Liver (tissue), 8 donors: ENCODE measurements at regions not wholly inside any gene's neighbourhood (a gene's known extent, or its start where the extent isn't known, plus 50 kb on each side); places are given as distances from the start of the nearest gene placed in this dataset.

ENCODE experiments used
- DNase-seq: peaks from one replicate; pipeline ENCODE4 v3.0.0-alpha.2; 2017; ENCODE audit warnings: low spot score
- H3K27ac ChIP-seq, 2 donors: one replicate each; pipeline ENCODE4 v1.7.0; 2013; ENCODE audit warnings: inconsistent platforms in 2 of 2, low read length in 2 of 2, control low read depth in 1 of 2, low read depth in 1 of 2, mild to moderate bottlenecking in 1 of 2
- H3K27me3 ChIP-seq, 4 donors: one replicate each; pipeline versions ENCODE4 v1.6.1 to v1.7.0; 2013; ENCODE audit warnings: low read length in 3 of 4, inconsistent platforms in 1 of 4, mild to moderate bottlenecking in 1 of 4, moderate library complexity in 1 of 4; ENCODE audit not compliant: control insufficient read depth in 4 of 4, insufficient read depth in 4 of 4
- H3K36me3 ChIP-seq, 4 donors: one replicate each; pipeline versions ENCODE4 v1.6.1 to v1.7.0; 2013; ENCODE audit warnings: low read length in 3 of 4, mild to moderate bottlenecking in 3 of 4, low read depth in 1 of 4, moderate library complexity in 1 of 4; ENCODE audit not compliant: control insufficient read depth in 4 of 4, insufficient read depth in 3 of 4
- H3K4me1 ChIP-seq, 4 donors: one replicate each; pipeline versions ENCODE4 v1.6.1 to v1.7.0; 2013; ENCODE audit warnings: low read length in 3 of 4, mild to moderate bottlenecking in 3 of 4, moderate library complexity in 1 of 4; ENCODE audit not compliant: control insufficient read depth in 4 of 4, insufficient read depth in 4 of 4
- H3K4me3 ChIP-seq, 3 donors: one replicate each; pipeline versions ENCODE4 v1.6.1 to v1.7.0; 2013; ENCODE audit warnings: low read length in 3 of 3, control low read depth in 1 of 3, low read depth in 1 of 3, mild to moderate bottlenecking in 1 of 3
- H3K9ac ChIP-seq, 2 donors: one replicate each; pipeline ENCODE4 v1.7.0; 2013; ENCODE audit warnings: low read length in 2 of 2, mild to moderate bottlenecking in 2 of 2, moderate library complexity in 2 of 2, control low read depth in 1 of 2, low read depth in 1 of 2
- H3K9me3 ChIP-seq, 4 donors: one replicate each; pipeline versions ENCODE4 v1.6.1 to v1.7.0; 2013; ENCODE audit warnings: low read length in 3 of 4; ENCODE audit not compliant: control insufficient read depth in 4 of 4
- CTCF ChIP-seq: fragments of 150-350 bp; IDR thresholded peaks from 2 replicates; pipeline ENCODE4 v1.5.1; 2017; ENCODE audit warnings: improper control_type of control experiment, low read depth, low read length; ENCODE audit not compliant: missing input control
- EGR1 ChIP-seq, 2 donors: IDR thresholded peaks; 2 replicates each; pipeline ENCODE4 v1.6.1; 2016 to 2018; ENCODE audit warnings: antibody characterized with exemption in 2 of 2, low read depth in 2 of 2
- FOXA1 ChIP-seq: IDR thresholded peaks from 2 replicates; pipeline ENCODE4 v1.6.1; 2016; ENCODE audit warnings: antibody characterized with exemption
- FOXA2 ChIP-seq: IDR thresholded peaks from 2 replicates; pipeline ENCODE4 v1.6.1; 2016; ENCODE audit warnings: antibody characterized with exemption
- HNF4A ChIP-seq, 2 donors: conservative IDR thresholded peaks; 2 replicates each; pipeline ENCODE4 v1.6.1; 2016; ENCODE audit warnings: antibody characterized with exemption in 2 of 2, mild to moderate bottlenecking in 2 of 2
- JUND ChIP-seq, 2 donors: IDR thresholded peaks; 2 replicates each; pipeline ENCODE4 v1.6.1; 2016; ENCODE audit warnings: antibody characterized with exemption in 2 of 2
- MAX ChIP-seq: IDR thresholded peaks from 2 replicates; pipeline ENCODE4 v1.6.1; 2016; ENCODE audit warnings: antibody characterized with exemption
- NR2F2 ChIP-seq: IDR thresholded peaks from 2 replicates; pipeline ENCODE4 v1.6.1; 2016; ENCODE audit warnings: antibody characterized with exemption
- RAD21 ChIP-seq, 2 donors: IDR thresholded peaks; 2 replicates each; pipeline ENCODE4 v1.6.1; 2016; ENCODE audit warnings: antibody characterized with exemption in 2 of 2, mild to moderate bottlenecking in 2 of 2
- REST ChIP-seq: IDR thresholded peaks from 2 replicates; pipeline ENCODE4 v1.6.1; 2016; ENCODE audit warnings: antibody characterized with exemption, mild to moderate bottlenecking
- RXRA ChIP-seq, 2 donors: IDR thresholded peaks; 2 replicates each; pipeline ENCODE4 v1.6.1; 2017 to 2018; ENCODE audit warnings: antibody characterized with exemption in 2 of 2, mild to moderate bottlenecking in 1 of 2
- SP1 ChIP-seq: IDR thresholded peaks from 2 replicates; pipeline ENCODE4 v1.6.1; 2018; ENCODE audit warnings: antibody characterized with exemption, mild to moderate bottlenecking
- TAF1 ChIP-seq: conservative IDR thresholded peaks from 2 replicates; pipeline ENCODE4 v1.6.1; 2016; ENCODE audit warnings: antibody characterized with exemption, mild to moderate bottlenecking
- YY1 ChIP-seq: IDR thresholded peaks from 2 replicates; pipeline ENCODE4 v1.6.1; 2016; ENCODE audit warnings: antibody characterized with exemption, mild to moderate bottlenecking
- WGBS: extraction: QIAGEN DNeasy Blood & Tissue Kit; methylation state at CpG from one replicate; pipeline ENCODE4 v1.1.7; 2013; 5-methylcytosine and 5-hydroxymethylcytosine counted together
- TF ChIP-seq, protein P1 (sequence below): IDR thresholded peaks from 2 replicates; pipeline ENCODE4 v1.6.1; 2016; ENCODE audit warnings: antibody characterized with exemption
- donor health status: healthy.
- donor health status: healthy.
- donor health status: healthy.
- donor health status: healthy.
- donor health status: healthy.

- WGBS, result 8% methylated on average over 4 of the region's 4 CpGs
- Histone ChIP-seq H3K27me3 (no peaks in the 10 kb centered on the region), H3K4me3 (no peak overlapping the region), H3K9me3 (no peaks in the 10 kb centered on the region), H3K9ac (no peak overlapping the region), H3K27ac (peak overlapping the region in 1 of 2 donors; percentile 41), H3K4me1 (peaks cover 3 to 17% (median 10%) of the 10 kb centered on the region in 4 donors), H3K36me3 (no peaks in the 10 kb centered on the region)
- DNase-seq, result no peak
- peak; percentile 26 to 37 for TF ChIP-seq RXRA (IDR thresholded peaks at IDR 0.05)
- no peak for TF ChIP-seq TAF1
Observed at GRCh38 chr1:56439610-56440264, 139.6 kb downstream of the PLPP3 start.

GRCh38 chr1:56438901-56439551 lies 140.3 kb downstream of the PLPP3 start:
- H3K27ac ChIP-seq, result peak overlapping the region in 1 of 2 donors; percentile 41
- H3K9me3 ChIP-seq, result no peaks in the 10 kb centered on the region
- 74% methylated on average over 4 of the region's 4 CpGs for WGBS
- TF ChIP-seq FOXA2 (no peak), HNF4A (conservative IDR thresholded peaks at IDR 0.05) (no peak), RXRA (IDR thresholded peaks at IDR 0.05) (no peak), REST (no peak), MAX (no peak), YY1 (no peak), FOXA1 (no peak), SP1 (no peak), JUND (IDR thresholded peaks at IDR 0.05) (no peak), TAF1 (no peak), RAD21 (IDR thresholded peaks at IDR 0.05) (no peak)
- TF ChIP-seq, protein P1, sequence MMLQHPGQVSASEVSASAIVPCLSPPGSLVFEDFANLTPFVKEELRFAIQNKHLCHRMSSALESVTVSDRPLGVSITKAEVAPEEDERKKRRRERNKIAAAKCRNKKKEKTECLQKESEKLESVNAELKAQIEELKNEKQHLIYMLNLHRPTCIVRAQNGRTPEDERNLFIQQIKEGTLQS, result no peak
- H3K27me3 ChIP-seq, result no peaks in the 10 kb centered on the region
- DNase-seq, result no peak
- H3K4me3 ChIP-seq, result no peak overlapping the region
- peaks cover 3 to 13% (median 9%) of the 10 kb centered on the region in 4 donors for H3K4me1 ChIP-seq
- no peaks in the 10 kb centered on the region for H3K36me3 ChIP-seq
- no peak overlapping the region for H3K9ac ChIP-seq

DNA sequence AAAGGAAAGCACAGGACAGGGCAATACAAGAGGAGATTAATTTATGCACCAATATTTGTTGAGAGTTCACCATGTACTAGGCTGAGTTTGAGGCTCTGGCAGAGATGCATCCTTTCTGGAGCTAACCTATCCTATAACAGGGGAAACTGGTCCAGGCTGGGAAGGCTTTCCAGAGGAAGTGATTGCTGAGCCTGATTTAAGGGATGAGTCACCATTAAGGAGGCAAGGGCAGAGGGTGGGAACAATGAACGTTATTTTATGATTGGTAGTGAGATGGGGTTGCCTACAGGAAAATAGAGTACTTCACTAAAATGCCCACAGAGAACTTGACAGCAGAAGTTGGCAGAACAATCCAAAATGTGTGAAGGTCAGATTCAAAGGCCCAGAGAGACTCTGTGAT lies 141.4 kb downstream of the PLPP3 start:
- Histone ChIP-seq H3K9me3 (no peaks in the 10 kb centered on the region), H3K27ac (no peak overlapping the region), H3K4me3 (no peak overlapping the region), H3K36me3 (no peaks in the 10 kb centered on the region), H3K27me3 (no peaks in the 10 kb centered on the region), H3K4me1 (peaks cover 3 to 21% (median 12%) of the 10 kb centered on the region in 4 donors), H3K9ac (no peak overlapping the region)
- no peak for TF ChIP-seq YY1
- TF ChIP-seq CTCF, result no peak
- TF ChIP-seq, protein P1, result no peak
- no peak for TF ChIP-seq SP1
- TF ChIP-seq FOXA1, result no peak
- TF ChIP-seq MAX, result no peak
- no peak for TF ChIP-seq NR2F2
- TF ChIP-seq HNF4A (conservative IDR thresholded peaks at IDR 0.05), result no peak
- no peak for TF ChIP-seq EGR1 (IDR thresholded peaks at IDR 0.05; ENCODE audit: low read depth in 2 of 2)
- 73% methylated on average over 1 of the region's 1 CpG for WGBS
- DNase-seq, result no peak
